GM21825 (cell line): ENCODE measurements at regions not wholly inside any gene's neighbourhood (a gene's known extent, or its start where the extent isn't known, plus 50 kb on each side); places are given as distances from the start of the nearest gene placed in this dataset.

Experiments
- ATAC-seq: cut with Tn5 transposase; IDR thresholded peaks from one replicate; pipeline ENCODE4 v1.9.1; 2021; ENCODE audit warnings: mild to moderate bottlenecking, moderate library complexity; ENCODE audit not compliant: unreplicated experiment

- ATAC-seq: no peak
These were observed 1044.3 kb downstream of the BCL11B start for GRCh38 chr14:98227727-98228111.

- no peak for ATAC-seq
These were observed 1042.2 kb downstream of the BCL11B start for GRCh38 chr14:98229656-98230366.

- ATAC-seq: no peak
These were observed 1041.6 kb downstream of the BCL11B start for GRCh38 chr14:98230411-98230810.

GRCh38 chr14:98231210-98231609 is 1040.8 kb downstream of the BCL11B start:
- no peak for ATAC-seq

GRCh38 chr14:98233656-98234055 is 1038.3 kb downstream of the BCL11B start:
- no peak for ATAC-seq

- ATAC-seq: no peak
These were observed 1037.8 kb downstream of the BCL11B start for GRCh38 chr14:98234208-98234607.

GRCh38 chr14:98236314-98236713 is 1035.7 kb downstream of the BCL11B start:
- ATAC-seq: no peak

- no peak for ATAC-seq
These were observed 1034.1 kb downstream of the BCL11B start for GRCh38 chr14:98237939-98238338.

GRCh38 chr14:98240376-98240775 is 1031.6 kb downstream of the BCL11B start:
- no peak for ATAC-seq

GRCh38 chr14:98242903-98243302 is 1029.1 kb downstream of the BCL11B start:
- no peak for ATAC-seq

- no peak for ATAC-seq
These were observed 1028.7 kb downstream of the BCL11B start for GRCh38 chr14:98243332-98243731.

- no peak for ATAC-seq
These were observed 1027.6 kb downstream of the BCL11B start for GRCh38 chr14:98244162-98244948.

- no peak for ATAC-seq
These were observed 1026.9 kb downstream of the BCL11B start for GRCh38 chr14:98244966-98245569.

- no peak for ATAC-seq
These were observed 1022.9 kb downstream of the BCL11B start for GRCh38 chr14:98249057-98249456.

- no peak for ATAC-seq
These were observed 1022.5 kb downstream of the BCL11B start for GRCh38 chr14:98249476-98249875.

- ATAC-seq: no peak
These were observed 1019.2 kb downstream of the BCL11B start for GRCh38 chr14:98252820-98253219.

- ATAC-seq: no peak
These were observed 1012.1 kb downstream of the BCL11B start for GRCh38 chr14:98259881-98260280.

GRCh38 chr14:98262566-98262965 is 1009.4 kb downstream of the BCL11B start:
- no peak for ATAC-seq

- ATAC-seq: no peak
These were observed 1002.5 kb downstream of the BCL11B start for GRCh38 chr14:98269533-98269932.

- no peak for ATAC-seq
These were observed 1001.8 kb downstream of the BCL11B start for GRCh38 chr14:98270201-98270600.

GRCh38 chr14:98274596-98274995 is 997.4 kb downstream of the BCL11B start:
- ATAC-seq: no peak

- no peak for ATAC-seq
These were observed 993.2 kb downstream of the BCL11B start for GRCh38 chr14:98278800-98279199.
